T47D (cell line): ENCODE measurements at regions not wholly inside any gene's neighbourhood (a gene's known extent, or its start where the extent isn't known, plus 50 kb on each side); places are given as distances from the start of the nearest gene placed in this dataset.

Source experiments
- DNase-seq, 2 experiments: peaks; one replicate each; pipeline versions ENCODE4 v3.0.0 to v3.0.0-alpha.2; 2011 to 2012; ENCODE audit warnings: low read depth in 1 of 2, low spot score in 1 of 2
- JUND ChIP-seq: IDR thresholded peaks from 2 replicates; pipeline ENCODE4 v1.6.1; 2012; ENCODE audit warnings: low read depth
- in situ Hi-C: cut with HindIII; loops from 2 replicates; pipeline ENCODE4 v1.10.0; 2016; ENCODE audit warnings: low sequenced_read_pairs, low pct_unique_long_range_greater_than_20kb

DNA sequence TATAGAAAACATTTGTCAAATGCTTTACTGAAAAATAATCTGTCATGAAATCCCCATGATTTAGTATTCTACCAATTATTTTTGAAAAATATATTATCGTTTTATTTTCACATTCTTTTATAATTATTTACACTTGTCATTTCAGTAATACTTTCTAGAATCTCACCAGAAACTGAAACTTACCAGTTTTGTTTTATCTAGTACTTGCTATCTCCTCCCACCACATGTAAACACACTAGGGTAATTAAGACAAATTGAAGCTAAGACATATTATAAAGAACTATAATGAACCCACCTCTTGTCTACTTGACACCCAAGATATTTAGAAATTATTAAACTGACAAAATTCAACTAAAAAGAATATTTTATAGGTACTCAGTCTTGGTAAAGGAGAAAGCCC, 51.5 kb upstream of the GRM3 start:
- TF ChIP-seq JUND = no peak
- DNase-seq = no peak
- in situ Hi-C loops = no loop called here

DNA sequence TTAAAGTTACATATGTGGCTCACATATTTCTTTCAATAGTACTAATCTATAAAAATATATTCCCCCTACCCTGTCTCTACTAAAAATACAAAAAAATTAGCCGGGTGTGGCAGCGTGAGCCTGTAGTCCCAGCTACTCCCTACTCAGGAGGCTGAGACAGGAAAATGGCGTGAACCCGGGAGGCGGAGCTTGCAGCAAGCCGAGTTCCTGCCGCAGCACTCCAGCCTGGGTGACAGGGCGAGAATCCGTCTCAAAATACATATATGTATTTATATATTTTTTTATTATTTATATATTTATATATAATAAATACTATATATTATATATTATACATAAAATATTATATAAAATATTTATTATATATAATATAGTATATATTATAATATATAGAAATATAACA, 69.7 kb upstream of the GRM3 start:
- TF ChIP-seq JUND = no peak
- DNase-seq = no peak
- in situ Hi-C loops = no loop called here

- DNase-seq = no peak
- no peak for TF ChIP-seq JUND
- in situ Hi-C loops = no loop called here
These were observed 84.8 kb upstream of the GRM3 start for GRCh38 chr7:86558680-86559501.

DNA sequence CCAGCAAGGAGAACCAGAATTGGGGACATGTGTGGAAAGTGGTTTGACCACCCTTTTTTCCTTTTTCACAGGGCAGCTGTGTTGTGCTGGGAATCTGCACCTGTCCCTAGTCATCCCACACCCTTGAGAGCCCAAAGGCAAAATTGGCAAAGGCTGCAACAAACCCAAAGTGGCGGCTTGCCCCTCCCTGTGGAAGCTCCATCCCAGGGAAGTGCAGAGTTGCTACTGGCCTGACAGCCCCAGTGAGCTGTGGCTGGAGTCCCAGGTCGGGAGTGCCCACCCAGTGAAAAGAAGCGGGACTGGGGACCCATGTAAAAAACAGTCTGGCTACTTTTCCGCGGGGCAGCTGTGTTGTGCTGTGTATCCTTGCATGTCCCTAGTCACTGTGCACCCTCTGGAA, 109.1 kb upstream of the GRM3 start:
- DNase-seq = no peak
- in situ Hi-C loops = no loop called here
- TF ChIP-seq JUND = no peak

DNA sequence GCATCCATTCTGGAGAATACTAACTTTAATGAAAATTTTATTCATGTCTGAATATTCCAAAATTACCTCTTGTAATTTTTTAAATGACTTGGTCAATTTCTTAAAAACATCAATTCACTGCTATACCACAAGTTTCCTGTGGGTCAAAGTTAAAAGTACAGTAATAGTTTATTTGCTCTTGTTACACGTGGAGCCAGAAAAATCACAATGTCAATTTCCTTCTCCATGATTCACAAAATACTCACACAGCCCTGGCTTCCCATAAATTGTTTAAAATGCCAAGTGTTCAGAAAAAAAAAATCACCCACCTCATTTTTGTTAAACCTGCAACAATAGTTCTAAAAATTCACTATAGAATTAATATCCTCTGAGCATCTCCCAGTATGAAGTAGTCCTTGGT, 139.5 kb upstream of the GRM3 start:
- no peak for DNase-seq
- no peak for TF ChIP-seq JUND
- in situ Hi-C loops = no loop called here

DNA sequence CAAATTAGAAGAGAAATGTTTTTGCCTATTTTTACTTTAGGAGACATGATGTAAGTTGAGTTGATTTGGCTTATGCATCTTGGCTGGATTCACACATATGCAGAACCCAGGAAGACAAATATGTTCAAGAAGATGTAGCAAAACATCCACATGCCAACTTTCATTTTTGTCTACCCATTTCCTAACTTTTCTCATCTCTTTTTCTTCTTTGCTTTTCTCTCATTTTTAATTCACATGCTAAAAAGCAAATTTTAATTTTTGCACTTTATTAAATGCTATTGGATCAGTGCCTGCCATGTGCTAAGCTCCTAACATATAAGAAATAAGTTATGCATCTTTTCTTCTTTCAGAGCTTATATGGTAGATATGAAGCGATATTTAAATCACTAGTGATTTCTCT, 143.7 kb upstream of the GRM3 start:
- DNase-seq = no peak
- TF ChIP-seq JUND = no peak
- in situ Hi-C loops = no loop called here

GRCh38 chr7:86485827-86486226, 157.9 kb upstream of the GRM3 start:
- in situ Hi-C loops = no loop called here
- DNase-seq = no peak
- no peak for TF ChIP-seq JUND

DNA sequence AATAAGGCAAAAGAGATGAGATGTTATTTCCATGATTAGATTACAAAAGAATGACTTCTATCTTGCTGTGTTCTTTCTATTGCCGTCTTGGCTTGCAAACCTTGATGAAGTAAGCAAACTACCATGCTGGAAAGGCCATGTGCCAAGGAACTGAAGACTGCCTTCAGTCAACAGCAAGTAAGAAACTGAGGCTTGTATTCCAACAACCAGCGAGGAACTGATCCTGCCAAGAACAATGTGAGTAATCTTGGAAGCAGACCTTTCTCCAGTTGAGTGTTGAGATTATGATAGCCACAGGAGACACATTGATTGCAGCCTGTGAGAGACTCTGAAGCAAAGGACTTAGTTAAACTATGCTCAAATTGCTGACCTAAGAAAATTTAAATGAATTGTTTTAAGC, 164.6 kb upstream of the GRM3 start:
- no peak for TF ChIP-seq JUND
- in situ Hi-C loops = no loop called here
- no peak for DNase-seq

GRCh38 chr7:86477343-86477935, 166.3 kb upstream of the GRM3 start:
- DNase-seq = no peak

DNA sequence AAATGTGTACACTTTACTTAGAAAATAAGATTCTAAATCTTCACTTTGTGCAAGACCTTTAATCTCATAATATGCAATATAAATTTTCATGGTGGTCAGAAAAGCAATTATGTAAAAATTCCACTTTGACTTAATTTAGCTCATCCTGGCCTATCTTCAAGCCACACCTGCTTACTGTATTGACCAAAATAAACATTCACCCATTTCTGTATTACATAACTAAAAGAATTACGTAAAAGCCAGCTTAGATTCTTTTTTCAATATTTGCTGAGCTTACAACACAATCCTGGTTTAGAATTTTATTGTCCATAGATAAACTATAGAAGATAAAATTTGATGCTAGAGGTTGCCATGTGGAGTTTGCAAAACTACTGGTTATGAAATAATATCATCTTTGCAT, 172.9 kb upstream of the GRM3 start:
- peak; percentile 26; the same call in 1 of the 2 replicates for TF ChIP-seq JUND
- DNase-seq = peak in 1 of 2 experiments; percentile 27
- in situ Hi-C loops = no loop called here

More at GRCh38 chr7:86477343-86477935, 166.3 kb upstream of the GRM3 start:
- no peak for TF ChIP-seq JUND
- in situ Hi-C loops = no loop called here

DNA sequence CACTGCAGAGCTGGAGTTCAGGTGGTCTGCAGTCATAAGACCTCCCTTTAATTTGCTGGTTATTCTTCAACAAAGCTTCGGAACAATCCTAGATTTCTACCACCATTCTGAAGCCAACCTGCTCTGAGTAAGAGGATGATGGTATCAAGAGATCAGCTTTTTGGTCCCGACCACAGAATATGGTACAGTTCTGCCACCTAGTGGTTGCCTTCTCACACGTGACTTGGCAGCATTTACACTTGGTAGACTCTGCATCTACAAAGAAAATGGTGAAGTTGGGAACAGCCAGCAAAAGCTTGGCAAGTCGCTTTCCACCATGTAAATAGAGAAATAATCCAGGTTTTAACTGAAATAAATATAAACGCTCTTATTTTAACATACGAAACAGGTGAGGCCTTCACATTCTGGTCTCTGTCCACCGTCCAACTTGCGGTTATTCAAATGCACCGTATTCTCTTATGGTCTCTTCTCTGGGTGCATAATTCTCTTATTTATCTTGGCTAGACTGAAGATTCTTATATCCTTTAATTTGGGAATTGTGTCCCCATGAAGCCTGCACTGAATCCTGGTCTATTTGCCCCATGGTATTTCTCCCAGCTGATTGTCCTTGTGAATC, 173.9 kb upstream of the GRM3 start:
- TF ChIP-seq JUND = no peak
- peak; percentile 50 to 92 for DNase-seq
- in situ Hi-C loops = no loop called here

DNA sequence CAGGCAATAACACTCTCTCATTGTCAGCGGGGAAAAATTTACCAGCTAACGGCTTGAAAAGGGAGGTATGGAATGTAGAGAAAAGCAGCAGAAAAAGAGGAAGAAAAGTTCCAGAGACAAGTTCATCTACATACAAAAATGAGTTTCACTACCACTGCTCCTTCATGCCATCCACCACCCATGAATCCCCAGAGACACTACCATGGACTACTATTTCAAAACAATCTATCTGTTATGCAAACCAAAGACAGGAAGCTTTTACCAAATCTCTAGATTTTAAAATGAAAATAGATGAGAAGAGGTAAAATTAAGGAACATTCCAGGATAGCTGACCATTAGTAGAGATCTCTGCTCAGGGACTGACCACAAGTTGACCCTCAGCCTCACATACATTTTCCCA, 189.0 kb upstream of the GRM3 start:
- in situ Hi-C loops = no loop called here
- DNase-seq = no peak
- no peak for TF ChIP-seq JUND

GRCh38 chr7:86453454-86453853, 190.3 kb upstream of the GRM3 start:
- in situ Hi-C loops = no loop called here
- TF ChIP-seq JUND = no peak
- no peak for DNase-seq
